GM12873 (cell line): ENCODE measurements at regions not wholly inside any gene's neighbourhood (a gene's known extent, or its start where the extent isn't known, plus 50 kb on each side); places are given as distances from the start of the nearest gene placed in this dataset.
A peak's percentile ranks its signal among the peaks of the same experiment; 100 is the strongest.

Source experiments
- TF ChIP-seq, protein P1 (sequence below): IDR thresholded peaks from 2 replicates; pipeline ENCODE4 v1.5.1; 2012; ENCODE audit warnings: low read depth, mild to moderate bottlenecking, moderate library complexity, low read length, control low read depth; ENCODE audit not compliant: insufficient read depth; ENCODE audit errors: missing control alignments

DNA sequence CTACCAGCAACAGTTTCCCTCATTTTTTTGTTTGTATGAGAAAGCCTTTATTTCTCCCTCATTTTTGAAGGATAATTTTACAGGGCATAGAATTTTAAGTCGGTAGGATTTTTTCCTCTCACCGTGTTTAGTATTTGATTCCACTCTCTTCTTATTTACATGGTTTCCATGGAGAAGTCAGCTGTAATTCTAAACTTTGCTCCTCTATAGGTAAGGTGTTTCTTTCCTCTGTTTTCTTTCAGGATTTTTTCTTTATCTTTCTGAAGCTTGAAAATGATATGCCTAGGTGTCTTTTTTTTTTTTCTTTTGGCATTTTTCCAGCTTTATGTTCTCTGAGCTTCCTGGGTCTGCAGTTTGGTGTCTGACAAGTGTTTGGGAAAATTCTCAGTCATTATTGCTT is 75.6 kb upstream of the ETV6 start:
- TF ChIP-seq, protein P1, sequence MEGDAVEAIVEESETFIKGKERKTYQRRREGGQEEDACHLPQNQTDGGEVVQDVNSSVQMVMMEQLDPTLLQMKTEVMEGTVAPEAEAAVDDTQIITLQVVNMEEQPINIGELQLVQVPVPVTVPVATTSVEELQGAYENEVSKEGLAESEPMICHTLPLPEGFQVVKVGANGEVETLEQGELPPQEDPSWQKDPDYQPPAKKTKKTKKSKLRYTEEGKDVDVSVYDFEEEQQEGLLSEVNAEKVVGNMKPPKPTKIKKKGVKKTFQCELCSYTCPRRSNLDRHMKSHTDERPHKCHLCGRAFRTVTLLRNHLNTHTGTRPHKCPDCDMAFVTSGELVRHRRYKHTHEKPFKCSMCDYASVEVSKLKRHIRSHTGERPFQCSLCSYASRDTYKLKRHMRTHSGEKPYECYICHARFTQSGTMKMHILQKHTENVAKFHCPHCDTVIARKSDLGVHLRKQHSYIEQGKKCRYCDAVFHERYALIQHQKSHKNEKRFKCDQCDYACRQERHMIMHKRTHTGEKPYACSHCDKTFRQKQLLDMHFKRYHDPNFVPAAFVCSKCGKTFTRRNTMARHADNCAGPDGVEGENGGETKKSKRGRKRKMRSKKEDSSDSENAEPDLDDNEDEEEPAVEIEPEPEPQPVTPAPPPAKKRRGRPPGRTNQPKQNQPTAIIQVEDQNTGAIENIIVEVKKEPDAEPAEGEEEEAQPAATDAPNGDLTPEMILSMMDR, result no peak

DNA sequence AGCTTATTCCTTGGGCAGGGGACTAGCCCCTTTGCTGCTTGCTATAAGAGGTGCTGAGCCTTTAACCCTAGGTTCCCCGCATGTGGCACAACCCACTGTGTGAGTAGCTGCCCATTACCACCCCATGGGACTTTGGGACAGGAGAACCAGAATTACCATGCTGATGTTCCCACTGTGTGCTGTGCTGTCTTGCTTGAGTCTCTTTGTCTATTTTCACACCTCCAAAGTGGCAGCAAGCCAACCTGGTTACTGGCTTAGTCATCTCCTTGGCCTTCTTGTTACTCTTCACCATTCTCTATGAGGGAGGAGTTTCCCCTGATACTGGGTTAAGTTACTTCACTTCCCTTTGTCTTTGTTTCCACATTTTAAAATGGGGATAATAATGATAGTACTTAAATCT is 73.4 kb upstream of the ETV6 start:
- TF ChIP-seq, protein P1, result no peak

- TF ChIP-seq, protein P1, result peak; percentile 14
These were observed 71.7 kb upstream of the ETV6 start for GRCh38 chr12:11577658-11578260.

DNA sequence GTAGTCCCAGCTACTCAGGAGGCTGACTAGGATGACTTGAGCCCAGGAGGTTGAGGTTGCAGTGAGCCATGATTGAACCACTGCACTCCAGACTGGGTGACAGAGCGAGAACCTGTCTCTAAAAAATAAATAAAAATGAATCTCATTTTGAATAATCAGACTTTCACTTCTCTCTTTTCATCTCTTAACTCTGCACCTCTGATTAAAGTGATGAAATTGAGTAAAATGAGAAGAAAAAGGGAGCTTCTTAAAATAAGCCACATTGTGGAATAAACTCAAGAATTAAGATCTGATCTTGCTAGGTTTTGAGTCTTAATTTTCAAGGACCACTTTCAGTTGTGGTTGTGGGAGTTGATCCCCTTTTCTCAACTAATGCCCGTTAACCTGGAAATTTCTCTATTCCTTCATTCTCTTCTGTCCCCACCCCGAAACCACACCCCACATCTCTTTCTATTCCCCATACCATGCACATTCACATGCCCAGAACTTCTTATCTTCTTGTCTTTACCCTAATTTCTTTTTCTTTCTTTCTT is 70.9 kb upstream of the ETV6 start:
- TF ChIP-seq, protein P1, result no peak

DNA sequence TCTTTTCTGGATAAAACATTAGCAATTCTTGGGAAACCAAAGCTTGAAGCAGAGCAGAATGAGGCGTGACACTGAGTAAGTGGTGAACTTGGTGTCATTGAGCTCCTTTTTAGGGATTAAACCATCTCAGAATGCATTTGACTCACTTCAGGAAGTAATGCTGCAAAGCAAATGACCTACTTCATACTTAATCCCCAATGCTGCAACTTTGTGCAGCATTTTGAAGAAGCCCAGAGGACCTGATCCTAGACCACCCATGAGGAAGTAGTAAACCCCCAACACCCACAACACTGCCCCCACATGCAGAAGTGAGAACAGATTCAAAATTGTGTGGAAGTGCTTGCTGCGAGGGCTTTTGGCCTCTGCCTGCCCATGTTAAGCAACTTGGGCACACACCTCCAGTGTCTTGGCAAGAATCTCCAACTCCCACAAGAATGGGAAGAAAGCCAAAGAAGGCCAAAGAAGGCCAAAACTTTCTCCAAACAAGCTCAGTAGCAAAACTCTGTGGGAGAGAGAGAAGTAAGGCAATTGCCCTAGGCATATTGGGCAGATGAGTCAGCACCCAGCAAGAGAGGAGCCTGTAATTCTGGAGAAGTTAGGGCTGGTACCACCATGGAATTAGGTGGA is 69.2 kb upstream of the ETV6 start:
- TF ChIP-seq, protein P1, result no peak

DNA sequence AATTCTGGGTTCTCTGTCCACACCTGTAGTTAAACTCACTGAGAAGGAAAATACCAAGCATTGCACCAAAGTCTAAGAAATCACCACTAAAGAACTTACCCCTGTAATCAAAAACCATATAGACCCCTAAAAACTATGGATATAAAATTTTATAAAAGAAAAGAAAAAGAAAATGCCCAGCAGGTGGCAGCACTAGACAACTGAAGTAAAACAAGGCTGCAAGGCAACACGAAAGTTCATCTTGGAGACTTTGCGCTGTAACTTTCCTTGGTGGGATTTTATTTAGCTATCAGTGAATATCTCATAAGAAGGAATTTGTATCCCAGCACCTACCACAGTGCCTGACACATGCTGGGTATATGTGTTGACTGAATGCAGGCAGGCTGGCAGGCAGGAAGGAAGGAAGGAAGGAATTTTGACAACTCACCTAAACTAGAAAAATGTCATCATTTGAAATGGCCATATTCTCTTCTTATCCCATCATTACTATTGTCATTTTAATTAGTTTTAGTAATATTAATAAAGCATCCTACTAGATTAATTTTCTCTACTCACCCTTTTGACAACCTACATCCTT is 68.2 kb upstream of the ETV6 start:
- TF ChIP-seq, protein P1, result peak; percentile 40

DNA sequence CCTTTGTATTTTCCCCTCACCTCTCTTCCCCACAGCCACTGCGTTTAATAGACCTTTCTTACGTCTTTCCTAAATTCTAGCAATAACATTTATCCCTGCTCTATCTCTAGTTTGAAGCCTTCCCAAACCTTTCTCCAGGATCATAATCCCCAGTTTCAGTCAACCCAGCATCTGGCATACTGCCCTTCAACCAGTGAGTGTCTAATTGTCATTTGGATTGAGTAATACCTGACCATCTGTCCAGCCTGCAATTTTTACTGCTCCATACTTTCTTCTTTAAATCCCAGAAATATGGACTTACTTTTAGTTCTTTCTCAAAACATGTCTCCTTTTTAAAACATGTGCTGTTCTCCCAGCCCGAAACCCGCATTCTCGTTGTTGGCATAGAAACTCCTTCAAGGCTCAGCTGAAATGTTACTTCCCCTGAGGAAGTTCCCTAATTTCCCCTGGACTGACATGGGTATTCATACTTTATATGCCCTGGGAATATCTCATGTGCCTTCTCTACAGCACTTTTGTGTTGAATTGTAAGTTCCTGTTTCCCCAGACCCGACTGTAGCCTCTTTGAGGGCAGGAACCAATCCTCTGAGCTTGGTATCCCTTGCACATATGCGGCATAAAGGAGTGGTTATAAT is 65.1 kb upstream of the ETV6 start:
- TF ChIP-seq, protein P1, result no peak
